ENCODE measurements at regions not wholly inside any gene's neighbourhood (a gene's known extent, or its start where the extent isn't known, plus 50 kb on each side); places are given as distances from the start of the nearest gene placed in this dataset.

GRCh38 chr3:164620956-164621355 is 457.3 kb downstream of the SI start:
- no peak for DNase-seq (ENCODE audit: low read depth)
- no peak for TF ChIP-seq CTCF (IDR thresholded peaks at IDR 0.05; ENCODE audit: low read depth, low read length, missing control alignments)
- no peak overlapping the region for H3K4me3 ChIP-seq (ENCODE audit: low read depth, low read length)

GRCh38 chr3:164620423-164620822 is 457.9 kb downstream of the SI start:
- no peak for DNase-seq (ENCODE audit: low read depth)
- no peak overlapping the region for H3K4me3 ChIP-seq (ENCODE audit: low read depth, low read length)
- TF ChIP-seq CTCF (IDR thresholded peaks at IDR 0.05; ENCODE audit: low read depth, low read length, missing control alignments): no peak

GRCh38 chr3:164612751-164613150 is 465.5 kb downstream of the SI start:
- no peak overlapping the region for H3K4me3 ChIP-seq (ENCODE audit: low read depth, low read length)
- DNase-seq (ENCODE audit: low read depth): no peak
- no peak for TF ChIP-seq CTCF (IDR thresholded peaks at IDR 0.05; ENCODE audit: low read depth, low read length, missing control alignments)

GRCh38 chr3:164608554-164609276 is 469.6 kb downstream of the SI start:
- TF ChIP-seq CTCF (IDR thresholded peaks at IDR 0.05; ENCODE audit: low read depth, low read length, missing control alignments): no peak
- no peak overlapping the region for H3K4me3 ChIP-seq (ENCODE audit: low read depth, low read length)
- no peak for DNase-seq (ENCODE audit: low read depth)

- no peak for DNase-seq (ENCODE audit: low read depth)
- H3K4me3 ChIP-seq (ENCODE audit: low read depth, low read length): no peak overlapping the region
- TF ChIP-seq CTCF (IDR thresholded peaks at IDR 0.05; ENCODE audit: low read depth, low read length, missing control alignments): no peak
Observed at GRCh38 chr3:164604687-164605086, 473.6 kb downstream of the SI start.

GRCh38 chr3:164577667-164578210 is 500.6 kb downstream of the SI start:
- no peak overlapping the region for H3K4me3 ChIP-seq (ENCODE audit: low read depth, low read length)
- DNase-seq (ENCODE audit: low read depth): no peak
- TF ChIP-seq CTCF (IDR thresholded peaks at IDR 0.05; ENCODE audit: low read depth, low read length, missing control alignments): no peak

- TF ChIP-seq CTCF (IDR thresholded peaks at IDR 0.05; ENCODE audit: low read depth, low read length, missing control alignments): no peak
- no peak for DNase-seq (ENCODE audit: low read depth)
- no peak overlapping the region for H3K4me3 ChIP-seq (ENCODE audit: low read depth, low read length)
Observed at GRCh38 chr3:164572436-164572835, 505.9 kb downstream of the SI start.

Measured in GM12864 (cell line).